Ureter (tissue), 1 donor: ENCODE measurements at regions not wholly inside any gene's neighbourhood (a gene's known extent, or its start where the extent isn't known, plus 50 kb on each side); places are given as distances from the start of the nearest gene placed in this dataset.
"Not testable (repeated sequence)": the region's sequence is repeated elsewhere in the genome, so short reads cannot be mapped to it uniquely, and the experiment has no call there.

Experiments
- DNase-seq: peaks from one replicate; pipeline ENCODE4 v3.0.0-alpha.2; 2020; ENCODE audit warnings: low spot score
- donor health status: DM: yes; HTN: yes; CAD: no.

- DNase-seq, result no peak
Observed at GRCh38 chr2:60247471-60247870, 306.0 kb downstream of the BCL11A start.

- no peak for DNase-seq
Observed at GRCh38 chr2:60246583-60246982, 306.9 kb downstream of the BCL11A start.

- DNase-seq, result no peak
Observed at GRCh38 chr2:60234274-60234986, 319.0 kb downstream of the BCL11A start.

DNA sequence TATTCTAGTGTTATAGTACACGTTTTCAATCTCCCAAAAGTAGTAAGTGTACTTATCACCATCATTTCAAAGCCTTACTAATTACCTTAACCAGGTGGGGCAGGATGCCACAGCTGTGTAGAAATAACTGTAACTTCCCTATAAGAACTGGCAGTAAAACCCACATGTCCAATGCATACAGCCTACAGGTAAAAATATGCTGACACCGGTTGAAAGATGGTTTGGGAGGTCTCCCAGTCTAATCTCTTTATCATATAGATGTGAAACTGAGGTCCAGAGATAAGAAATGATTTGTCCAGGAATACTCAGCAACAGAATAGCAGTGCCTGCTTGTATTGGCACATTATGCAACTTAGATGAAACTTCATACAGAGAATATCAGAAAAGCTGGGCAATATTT is 322.9 kb downstream of the BCL11A start:
- no peak for DNase-seq

GRCh38 chr2:60230037-60230436 is 323.4 kb downstream of the BCL11A start:
- DNase-seq, result no peak

- no peak for DNase-seq
Observed at GRCh38 chr2:60226943-60227342, 326.5 kb downstream of the BCL11A start.

- no peak for DNase-seq
Observed at GRCh38 chr2:60226191-60226590, 327.3 kb downstream of the BCL11A start.

DNA sequence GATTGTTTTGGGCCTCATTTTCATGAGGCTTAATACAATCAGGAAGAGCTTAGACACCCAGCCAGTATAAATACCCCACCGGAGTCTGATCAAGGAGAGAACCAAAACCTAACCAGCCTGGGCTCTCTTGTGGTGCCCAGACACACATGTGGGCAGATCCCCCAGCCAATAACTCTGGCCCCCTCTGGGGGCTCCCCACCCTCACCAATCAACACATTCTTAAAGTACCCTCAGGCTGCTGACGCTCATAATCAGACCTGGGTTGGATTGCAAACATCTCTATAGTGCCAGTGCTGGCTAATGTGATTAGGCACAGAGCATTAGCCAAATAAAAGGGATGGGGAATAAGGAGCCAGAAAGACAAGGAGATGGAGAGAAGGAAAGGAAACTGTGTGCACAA is 329.6 kb downstream of the BCL11A start:
- no peak for DNase-seq

DNA sequence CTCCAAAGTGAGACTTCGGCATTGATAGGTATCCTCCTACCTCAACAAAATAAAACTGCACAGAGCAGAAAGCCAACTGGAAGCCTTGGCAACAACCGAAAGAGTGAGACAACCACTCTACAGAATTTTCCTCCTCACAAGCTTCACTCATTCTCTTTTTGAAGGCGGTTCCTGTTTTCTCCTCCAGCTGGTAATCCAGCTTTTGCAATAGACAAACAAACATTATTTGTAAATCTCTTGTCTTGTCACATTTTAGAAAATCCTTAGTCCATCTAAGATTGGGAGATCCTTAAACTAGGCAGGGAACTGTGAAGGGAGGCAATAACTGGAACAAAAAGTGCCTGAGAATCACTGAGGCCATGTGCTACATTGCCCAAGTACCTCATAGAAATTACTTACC is 332.4 kb downstream of the BCL11A start:
- no peak for DNase-seq

DNA sequence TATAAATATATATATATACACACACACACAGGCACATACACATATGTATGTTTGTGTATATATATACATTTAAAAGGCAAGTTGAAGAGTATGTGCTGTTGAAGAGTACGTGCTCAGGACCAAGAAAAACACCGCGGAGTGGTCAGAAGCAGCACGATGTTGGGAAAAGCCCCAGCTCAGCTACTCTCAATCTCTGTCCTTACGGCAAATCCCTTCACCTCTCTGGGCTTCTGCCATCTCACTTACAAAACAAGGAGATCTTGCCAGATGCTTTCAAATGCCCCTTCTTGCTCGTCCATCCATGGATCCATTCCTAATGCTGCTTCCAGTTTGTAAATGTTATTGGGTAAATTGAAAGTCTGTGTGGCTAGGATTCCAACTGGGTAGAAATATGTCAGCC is 333.9 kb downstream of the BCL11A start:
- DNase-seq, result no peak

DNA sequence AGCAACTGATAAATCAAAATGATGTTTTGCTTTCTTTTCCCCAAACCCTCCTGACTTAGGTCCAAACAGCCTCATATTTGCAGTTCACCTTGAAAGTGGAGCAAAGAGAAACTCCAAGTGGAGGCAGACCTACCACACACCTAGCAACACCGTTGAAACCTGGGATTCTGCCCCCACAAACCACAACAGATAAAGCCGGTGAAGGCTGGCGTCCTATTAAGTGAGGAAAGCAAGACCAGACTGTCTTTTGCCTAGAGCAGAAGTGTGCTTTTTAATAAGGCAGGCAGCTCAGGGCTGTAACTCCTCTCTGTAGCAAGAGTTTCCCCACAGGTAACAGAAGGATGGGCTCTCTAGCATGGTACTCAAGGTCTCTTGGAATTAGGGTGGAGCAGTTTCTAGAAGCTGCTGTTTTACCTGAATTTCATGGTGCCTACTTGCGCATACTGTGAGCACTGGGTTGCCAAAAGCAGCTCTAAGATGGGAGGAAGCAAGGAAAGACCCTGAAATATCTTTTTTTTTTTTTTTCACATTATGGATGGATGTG is 336.9 kb downstream of the BCL11A start:
- no peak for DNase-seq

- no peak for DNase-seq
Observed at GRCh38 chr2:60215386-60215901, 338.0 kb downstream of the BCL11A start.

DNA sequence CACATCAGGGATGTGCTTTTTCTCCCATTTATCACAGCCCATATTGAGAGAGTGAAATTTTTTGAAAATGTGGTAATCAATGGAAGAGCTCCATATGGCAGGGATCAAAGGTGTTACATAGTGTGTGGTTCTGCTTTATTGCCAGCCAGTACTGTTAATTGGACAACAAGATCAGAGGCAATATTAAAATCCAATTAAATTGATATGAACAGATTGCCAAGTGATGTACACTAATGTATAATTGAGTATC is 338.9 kb downstream of the BCL11A start:
- no peak for DNase-seq

DNA sequence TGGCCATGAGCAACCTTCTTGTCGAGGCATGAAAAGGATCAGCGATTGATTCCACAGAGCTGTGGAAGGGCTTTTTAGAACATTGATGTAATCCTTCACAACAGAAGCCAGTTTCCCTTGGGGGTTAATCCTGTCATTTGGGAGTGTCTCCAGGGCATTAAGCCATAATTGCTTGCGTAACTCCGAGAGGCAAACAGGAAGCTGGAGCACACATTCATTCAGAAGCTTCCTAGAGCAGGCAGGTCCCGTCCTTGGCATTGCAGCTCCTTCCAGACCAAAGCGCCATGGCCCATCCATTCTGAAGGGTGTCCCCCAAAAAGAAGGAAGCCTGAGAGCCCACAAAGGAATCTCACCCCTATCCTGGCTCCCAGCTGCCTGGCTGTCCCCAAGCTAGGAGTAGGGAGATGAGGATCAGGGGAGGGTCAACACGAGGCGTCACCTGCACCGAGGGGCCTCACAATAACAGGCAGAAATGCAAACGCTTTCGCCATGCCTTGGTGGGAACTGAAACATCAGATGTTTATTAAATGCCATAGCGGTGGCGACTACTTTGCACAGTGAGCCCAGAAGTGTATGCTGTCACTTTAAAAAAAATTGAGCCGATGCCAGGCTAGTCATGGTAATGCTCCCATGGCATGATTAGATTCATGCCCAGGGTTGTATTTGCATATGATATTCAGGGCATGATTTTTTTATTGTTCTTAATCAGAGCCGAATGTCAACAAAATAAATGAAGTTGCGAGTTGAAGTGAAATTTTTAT is 339.4 kb downstream of the BCL11A start:
- peak; percentile 69 for DNase-seq

DNA sequence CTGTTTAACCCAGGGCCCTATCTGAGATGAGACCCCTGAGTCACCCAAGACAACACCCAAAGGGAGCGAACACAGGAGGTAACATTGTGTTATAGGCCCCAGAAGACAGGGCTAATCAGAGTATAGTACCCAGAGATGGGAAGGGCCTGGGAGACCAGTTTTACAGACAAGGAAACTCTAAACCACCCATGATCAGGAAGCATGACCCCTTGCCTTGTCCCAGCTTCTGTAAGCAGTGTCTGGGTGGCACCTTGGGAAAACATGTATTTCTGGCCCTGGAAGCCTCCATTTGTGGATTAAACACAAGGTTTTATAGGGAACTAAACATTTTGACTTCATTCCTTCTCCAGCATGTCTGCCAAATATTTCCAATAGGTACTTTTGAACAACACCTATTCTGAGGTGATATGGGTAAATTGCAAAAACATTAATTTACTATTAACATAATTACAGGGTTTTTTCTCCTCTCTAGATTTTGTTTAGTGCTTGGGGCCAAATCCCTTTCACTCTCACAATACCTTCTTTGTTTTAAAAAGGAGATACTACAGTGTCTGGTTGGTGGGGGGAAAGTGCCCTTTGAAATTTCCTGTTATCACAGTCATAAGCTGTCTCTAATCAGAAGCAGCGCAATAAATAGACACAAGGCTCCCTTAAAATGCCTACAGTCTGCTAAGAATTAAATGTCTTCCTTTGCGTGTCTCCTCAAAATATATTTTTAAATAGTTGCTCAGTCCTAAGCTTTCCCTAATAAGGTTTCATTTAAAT is 341.1 kb downstream of the BCL11A start:
- DNase-seq, result no peak

- DNase-seq, result not testable (repeated sequence)
Observed at GRCh38 chr2:60189006-60189405, 364.4 kb downstream of the BCL11A start.

- DNase-seq, result no peak
Observed at GRCh38 chr2:60175290-60175689, 378.2 kb downstream of the BCL11A start.

GRCh38 chr2:60174146-60174545 is 379.3 kb downstream of the BCL11A start:
- DNase-seq, result no peak

DNA sequence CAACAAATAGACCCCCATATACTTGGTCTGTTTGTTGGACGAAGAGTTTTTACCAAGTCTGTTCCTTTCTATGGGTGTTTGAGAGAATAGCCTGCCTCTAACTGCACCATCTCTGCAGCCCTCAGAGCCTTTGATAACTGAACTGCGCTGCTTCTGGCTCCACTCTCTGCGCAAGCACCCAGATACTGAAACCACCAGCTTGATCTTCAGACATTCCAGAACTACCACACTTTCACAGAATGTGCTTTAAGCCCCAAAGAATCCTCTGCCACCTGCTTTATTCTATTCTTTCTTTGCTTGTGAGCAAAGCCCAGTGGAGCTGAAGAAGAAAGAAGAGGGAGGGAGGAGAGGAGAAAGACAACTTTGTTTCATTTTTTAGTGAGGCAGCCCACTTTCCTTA is 380.7 kb downstream of the BCL11A start:
- DNase-seq, result no peak

DNA sequence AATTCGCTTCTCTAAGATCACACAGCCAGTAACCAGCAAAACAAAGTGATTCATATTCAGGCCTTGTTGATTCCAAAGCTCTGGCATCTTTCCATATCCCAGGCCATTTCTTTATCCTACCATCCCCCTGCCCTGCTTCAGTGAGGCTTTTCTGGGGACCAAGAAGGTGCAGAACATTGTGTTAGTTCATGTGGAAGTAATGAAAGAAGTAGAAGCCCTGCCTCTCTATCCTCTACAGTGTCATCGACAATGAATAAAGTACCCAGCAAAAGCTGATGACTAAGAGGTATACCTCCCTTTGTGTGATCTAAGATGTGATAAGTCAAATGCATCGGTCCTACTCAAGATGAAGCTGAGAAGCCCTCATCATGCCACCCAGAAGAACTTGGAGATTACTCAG is 383.2 kb downstream of the BCL11A start:
- no peak for DNase-seq

GRCh38 chr2:60168247-60168646 is 385.2 kb downstream of the BCL11A start:
- no peak for DNase-seq

- no peak for DNase-seq
Observed at GRCh38 chr2:60167089-60167488, 386.4 kb downstream of the BCL11A start.

- no peak for DNase-seq
Observed at GRCh38 chr2:60163691-60164090, 389.8 kb downstream of the BCL11A start.
